ENCODE measurements at regions not wholly inside any gene's neighbourhood (a gene's known extent, or its start where the extent isn't known, plus 50 kb on each side); places are given as distances from the start of the nearest gene placed in this dataset.

- TF ChIP-seq POLR2A (IDR thresholded peaks at IDR 0.05; ENCODE audit: low read depth, low read length) (no peak), MAFK (IDR thresholded peaks at IDR 0.05; ENCODE audit: low read depth, low read length) (no peak), MXI1 (IDR thresholded peaks at IDR 0.05; ENCODE audit: borderline replicate concordance, low read depth, low read length) (no peak)
Observed at GRCh38 chr4:41844327-41844726, 90.9 kb upstream of the TMEM33 start.
